ENCODE measurements at regions not wholly inside any gene's neighbourhood (a gene's known extent, or its start where the extent isn't known, plus 50 kb on each side); places are given as distances from the start of the nearest gene placed in this dataset.

GRCh38 chr11:121895919-121896318 lies 220.1 kb downstream of the BLID start:
- Histone ChIP-seq H3K9me3 (ENCODE audit: low read length) (no peaks in the 10 kb centered on the region), H3K9ac (ENCODE audit: low read length) (no peak overlapping the region), H3K27me3 (ENCODE audit: control insufficient read depth in 1 of 2, insufficient read depth in 2 of 2, low read length in 2 of 2) (no peaks in the 10 kb centered on the region), H3K4me3 (ENCODE audit: low read depth in 1 of 2, low read length in 2 of 2) (no peak overlapping the region), H3K27ac (ENCODE audit: low read depth, low read length) (no peak overlapping the region), H3K4me1 (ENCODE audit: insufficient read depth, low read length) (no peaks in the 10 kb centered on the region), H3K36me3 (ENCODE audit: insufficient read depth, low read length) (no peaks in the 10 kb centered on the region)

GRCh38 chr11:121894581-121894980 lies 221.4 kb downstream of the BLID start:
- H3K4me1 ChIP-seq (ENCODE audit: insufficient read depth, low read length) = peaks cover 11% of the 10 kb centered on the region

GRCh38 chr11:121892863-121893262 lies 223.2 kb downstream of the BLID start:
- H3K27ac ChIP-seq (ENCODE audit: low read depth, low read length) = no peak overlapping the region
- no peak overlapping the region for H3K9ac ChIP-seq (ENCODE audit: low read length)
- no peak overlapping the region for H3K4me3 ChIP-seq (ENCODE audit: low read depth in 1 of 2, low read length in 2 of 2)
- no peaks in the 10 kb centered on the region for H3K27me3 ChIP-seq (ENCODE audit: control insufficient read depth in 1 of 2, insufficient read depth in 2 of 2, low read length in 2 of 2)
- H3K36me3 ChIP-seq (ENCODE audit: insufficient read depth, low read length) = no peaks in the 10 kb centered on the region
- peaks cover 11% of the 10 kb centered on the region for H3K4me1 ChIP-seq (ENCODE audit: insufficient read depth, low read length)
- no peaks in the 10 kb centered on the region for H3K9me3 ChIP-seq (ENCODE audit: low read length)

More at GRCh38 chr11:121894581-121894980, 221.4 kb downstream of the BLID start:
- H3K9me3 ChIP-seq (ENCODE audit: low read length) = no peaks in the 10 kb centered on the region
- no peaks in the 10 kb centered on the region for H3K27me3 ChIP-seq (ENCODE audit: control insufficient read depth in 1 of 2, insufficient read depth in 2 of 2, low read length in 2 of 2)
- no peak overlapping the region for H3K4me3 ChIP-seq (ENCODE audit: low read depth in 1 of 2, low read length in 2 of 2)
- H3K27ac ChIP-seq (ENCODE audit: low read depth, low read length) = no peak overlapping the region
- no peak overlapping the region for H3K9ac ChIP-seq (ENCODE audit: low read length)
- H3K36me3 ChIP-seq (ENCODE audit: insufficient read depth, low read length) = no peaks in the 10 kb centered on the region

- Histone ChIP-seq H3K9ac (ENCODE audit: low read length) (no peak overlapping the region), H3K27ac (ENCODE audit: low read depth, low read length) (no peak overlapping the region), H3K4me3 (ENCODE audit: low read depth in 1 of 2, low read length in 2 of 2) (no peak overlapping the region), H3K27me3 (ENCODE audit: control insufficient read depth in 1 of 2, insufficient read depth in 2 of 2, low read length in 2 of 2) (no peaks in the 10 kb centered on the region), H3K4me1 (ENCODE audit: insufficient read depth, low read length) (peaks cover 12% of the 10 kb centered on the region), H3K36me3 (ENCODE audit: insufficient read depth, low read length) (no peaks in the 10 kb centered on the region), H3K9me3 (ENCODE audit: low read length) (no peaks in the 10 kb centered on the region)
Measured at GRCh38 chr11:121892131-121892681, 223.8 kb downstream of the BLID start.

- no peaks in the 10 kb centered on the region for H3K9me3 ChIP-seq (ENCODE audit: low read length)
- H3K4me1 ChIP-seq (ENCODE audit: insufficient read depth, low read length) = peaks cover 24% of the 10 kb centered on the region
- no peak overlapping the region for H3K4me3 ChIP-seq (ENCODE audit: low read depth in 1 of 2, low read length in 2 of 2)
- no peak overlapping the region for H3K9ac ChIP-seq (ENCODE audit: low read length)
- no peaks in the 10 kb centered on the region for H3K27me3 ChIP-seq (ENCODE audit: control insufficient read depth in 1 of 2, insufficient read depth in 2 of 2, low read length in 2 of 2)
- H3K36me3 ChIP-seq (ENCODE audit: insufficient read depth, low read length) = no peaks in the 10 kb centered on the region
- H3K27ac ChIP-seq (ENCODE audit: low read depth, low read length) = no peak overlapping the region
Measured at GRCh38 chr11:121890946-121891515, 225.0 kb downstream of the BLID start.

- H3K9me3 ChIP-seq (ENCODE audit: low read length) = no peaks in the 10 kb centered on the region
- H3K4me3 ChIP-seq (ENCODE audit: low read depth in 1 of 2, low read length in 2 of 2) = no peak overlapping the region
- peaks cover 31% of the 10 kb centered on the region for H3K4me1 ChIP-seq (ENCODE audit: insufficient read depth, low read length)
- H3K9ac ChIP-seq (ENCODE audit: low read length) = no peak overlapping the region
- no peaks in the 10 kb centered on the region for H3K36me3 ChIP-seq (ENCODE audit: insufficient read depth, low read length)
- no peak overlapping the region for H3K27ac ChIP-seq (ENCODE audit: low read depth, low read length)
- H3K27me3 ChIP-seq (ENCODE audit: control insufficient read depth in 1 of 2, insufficient read depth in 2 of 2, low read length in 2 of 2) = no peaks in the 10 kb centered on the region
Measured at GRCh38 chr11:121890377-121890776, 225.6 kb downstream of the BLID start.

GRCh38 chr11:121889931-121890330 lies 226.1 kb downstream of the BLID start:
- peaks cover 32% of the 10 kb centered on the region for H3K4me1 ChIP-seq (ENCODE audit: insufficient read depth, low read length)
- H3K36me3 ChIP-seq (ENCODE audit: insufficient read depth, low read length) = no peaks in the 10 kb centered on the region
- H3K27ac ChIP-seq (ENCODE audit: low read depth, low read length) = no peak overlapping the region
- no peaks in the 10 kb centered on the region for H3K9me3 ChIP-seq (ENCODE audit: low read length)
- no peaks in the 10 kb centered on the region for H3K27me3 ChIP-seq (ENCODE audit: control insufficient read depth in 1 of 2, insufficient read depth in 2 of 2, low read length in 2 of 2)
- no peak overlapping the region for H3K4me3 ChIP-seq (ENCODE audit: low read depth in 1 of 2, low read length in 2 of 2)
- no peak overlapping the region for H3K9ac ChIP-seq (ENCODE audit: low read length)

- no peak overlapping the region for H3K4me3 ChIP-seq (ENCODE audit: low read depth in 1 of 2, low read length in 2 of 2)
- no peak overlapping the region for H3K27ac ChIP-seq (ENCODE audit: low read depth, low read length)
- H3K4me1 ChIP-seq (ENCODE audit: insufficient read depth, low read length) = peaks cover 32% of the 10 kb centered on the region
- H3K9me3 ChIP-seq (ENCODE audit: low read length) = no peaks in the 10 kb centered on the region
- no peaks in the 10 kb centered on the region for H3K36me3 ChIP-seq (ENCODE audit: insufficient read depth, low read length)
- H3K9ac ChIP-seq (ENCODE audit: low read length) = no peak overlapping the region
- no peaks in the 10 kb centered on the region for H3K27me3 ChIP-seq (ENCODE audit: control insufficient read depth in 1 of 2, insufficient read depth in 2 of 2, low read length in 2 of 2)
Measured at GRCh38 chr11:121889186-121889585, 226.8 kb downstream of the BLID start.

GRCh38 chr11:121887976-121888557 lies 227.9 kb downstream of the BLID start:
- no peak overlapping the region for H3K4me3 ChIP-seq (ENCODE audit: low read depth in 1 of 2, low read length in 2 of 2)
- H3K9me3 ChIP-seq (ENCODE audit: low read length) = no peaks in the 10 kb centered on the region
- H3K36me3 ChIP-seq (ENCODE audit: insufficient read depth, low read length) = no peaks in the 10 kb centered on the region
- no peaks in the 10 kb centered on the region for H3K27me3 ChIP-seq (ENCODE audit: control insufficient read depth in 1 of 2, insufficient read depth in 2 of 2, low read length in 2 of 2)
- H3K9ac ChIP-seq (ENCODE audit: low read length) = no peak overlapping the region
- H3K27ac ChIP-seq (ENCODE audit: low read depth, low read length) = no peak overlapping the region
- peaks cover 32% of the 10 kb centered on the region for H3K4me1 ChIP-seq (ENCODE audit: insufficient read depth, low read length)

GRCh38 chr11:121887569-121887968 lies 228.4 kb downstream of the BLID start:
- Histone ChIP-seq H3K9ac (ENCODE audit: low read length) (no peak overlapping the region), H3K4me3 (ENCODE audit: low read depth in 1 of 2, low read length in 2 of 2) (no peak overlapping the region), H3K36me3 (ENCODE audit: insufficient read depth, low read length) (no peaks in the 10 kb centered on the region), H3K9me3 (ENCODE audit: low read length) (no peaks in the 10 kb centered on the region), H3K4me1 (ENCODE audit: insufficient read depth, low read length) (peaks cover 32% of the 10 kb centered on the region), H3K27me3 (ENCODE audit: control insufficient read depth in 1 of 2, insufficient read depth in 2 of 2, low read length in 2 of 2) (no peaks in the 10 kb centered on the region), H3K27ac (ENCODE audit: low read depth, low read length) (no peak overlapping the region)

- peaks cover 32% of the 10 kb centered on the region for H3K4me1 ChIP-seq (ENCODE audit: insufficient read depth, low read length)
- H3K36me3 ChIP-seq (ENCODE audit: insufficient read depth, low read length) = no peaks in the 10 kb centered on the region
- H3K9ac ChIP-seq (ENCODE audit: low read length) = no peak overlapping the region
- no peak overlapping the region for H3K27ac ChIP-seq (ENCODE audit: low read depth, low read length)
- no peak overlapping the region for H3K4me3 ChIP-seq (ENCODE audit: low read depth in 1 of 2, low read length in 2 of 2)
- H3K27me3 ChIP-seq (ENCODE audit: control insufficient read depth in 1 of 2, insufficient read depth in 2 of 2, low read length in 2 of 2) = no peaks in the 10 kb centered on the region
- no peaks in the 10 kb centered on the region for H3K9me3 ChIP-seq (ENCODE audit: low read length)
Measured at GRCh38 chr11:121886996-121887395, 229.0 kb downstream of the BLID start.

All from muscle layer of colon (tissue), 2 donors.